ENCODE measurements at regions not wholly inside any gene's neighbourhood (a gene's known extent, or its start where the extent isn't known, plus 50 kb on each side); places are given as distances from the start of the nearest gene placed in this dataset.
"Not testable (repeated sequence)": the region's sequence is repeated elsewhere in the genome, so short reads cannot be mapped to it uniquely, and the experiment has no call there.

DNA sequence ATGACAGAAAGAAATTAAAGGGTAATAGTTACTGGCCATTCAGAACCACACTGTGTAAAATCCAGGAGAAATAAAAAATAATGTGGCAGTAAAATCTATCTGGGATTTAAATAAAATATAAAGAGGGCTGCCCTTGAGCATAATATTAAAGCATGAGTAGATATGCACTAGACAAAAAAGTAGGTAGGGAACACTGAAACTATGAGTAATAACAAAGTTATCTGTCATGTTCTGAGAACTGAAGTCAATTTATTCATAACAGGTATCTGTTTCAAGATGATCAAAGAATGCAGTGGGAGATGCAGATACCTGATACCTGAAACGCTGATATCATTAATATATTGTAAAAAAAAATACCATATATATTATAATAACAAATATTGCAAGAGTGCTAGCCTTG lies 1672.0 kb downstream of the SLITRK5 start:
- no peak for DNase-seq
- ATAC-seq, result no peak

DNA sequence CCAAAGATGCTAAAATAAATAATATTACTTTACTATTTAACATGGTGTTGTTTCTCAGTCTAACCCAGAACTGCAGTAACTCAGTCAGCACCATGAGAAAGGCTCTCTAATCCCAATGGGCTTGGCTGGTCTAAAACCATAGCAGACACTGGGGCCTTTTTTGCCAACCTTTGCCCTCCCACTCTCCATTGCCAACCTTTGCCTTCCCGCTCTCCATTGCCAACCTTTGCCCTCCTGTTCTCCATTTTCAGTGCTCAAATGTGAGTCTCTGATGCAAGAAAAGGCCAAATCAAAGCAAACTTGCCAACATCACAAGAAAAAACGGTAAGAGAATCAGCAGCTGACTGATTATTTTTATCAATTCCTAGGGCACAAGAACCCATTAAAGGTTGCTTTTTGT lies 1681.2 kb downstream of the SLITRK5 start:
- no peak for DNase-seq
- no peak for ATAC-seq

DNA sequence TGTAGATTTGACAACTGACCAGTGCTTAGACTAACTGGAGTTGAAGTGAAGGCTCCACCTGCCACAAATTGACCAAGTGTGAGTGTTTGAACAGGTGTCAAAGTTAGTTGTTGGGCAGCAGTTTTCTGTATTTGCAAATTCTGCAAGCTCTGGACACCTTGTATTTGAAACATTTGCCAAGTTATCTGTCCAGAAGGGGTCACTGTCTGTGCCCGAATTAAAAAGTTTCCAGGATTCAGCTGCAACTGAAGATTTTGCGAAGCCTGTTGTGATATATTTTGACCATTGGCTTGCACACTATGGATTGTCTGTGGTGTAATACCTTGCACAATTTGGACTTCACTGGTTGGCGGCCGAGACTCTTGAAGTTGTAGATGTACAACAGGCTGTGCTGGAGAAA lies 1690.7 kb downstream of the SLITRK5 start:
- DNase-seq (no peak), ATAC-seq (no peak)

- ATAC-seq, result no peak
Measured at GRCh38 chr13:89363144-89363543, 1692.0 kb downstream of the SLITRK5 start.

GRCh38 chr13:89372193-89372592 lies 1701.0 kb downstream of the SLITRK5 start:
- no peak for ATAC-seq
- DNase-seq, result no peak

More at GRCh38 chr13:89363144-89363543, 1692.0 kb downstream of the SLITRK5 start:
- DNase-seq, result no peak

DNA sequence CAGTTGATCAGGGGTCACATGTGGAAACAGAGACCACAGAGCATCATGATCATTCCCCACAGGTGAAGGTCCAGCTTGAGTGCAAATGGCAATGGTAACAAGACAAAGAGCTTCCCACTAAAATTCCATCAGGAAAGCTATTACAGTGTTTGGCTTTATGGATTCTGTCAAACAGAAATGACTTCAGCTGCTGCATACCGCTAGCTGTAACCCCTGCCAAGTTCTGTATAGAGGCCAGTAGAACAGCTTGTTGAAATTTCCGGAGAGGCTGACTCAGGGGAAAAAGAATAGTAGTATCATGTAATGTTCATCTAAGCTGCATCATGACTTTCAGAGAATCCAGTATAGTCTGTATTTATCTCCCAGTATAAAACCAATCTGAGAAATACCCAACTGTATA lies 1704.7 kb downstream of the SLITRK5 start:
- ATAC-seq (no peak), DNase-seq (no peak)

- DNase-seq (no peak), ATAC-seq (no peak)
Measured at GRCh38 chr13:89380101-89380500, 1708.9 kb downstream of the SLITRK5 start.

GRCh38 chr13:89382981-89383380 lies 1711.8 kb downstream of the SLITRK5 start:
- DNase-seq (no peak), ATAC-seq (no peak)

DNA sequence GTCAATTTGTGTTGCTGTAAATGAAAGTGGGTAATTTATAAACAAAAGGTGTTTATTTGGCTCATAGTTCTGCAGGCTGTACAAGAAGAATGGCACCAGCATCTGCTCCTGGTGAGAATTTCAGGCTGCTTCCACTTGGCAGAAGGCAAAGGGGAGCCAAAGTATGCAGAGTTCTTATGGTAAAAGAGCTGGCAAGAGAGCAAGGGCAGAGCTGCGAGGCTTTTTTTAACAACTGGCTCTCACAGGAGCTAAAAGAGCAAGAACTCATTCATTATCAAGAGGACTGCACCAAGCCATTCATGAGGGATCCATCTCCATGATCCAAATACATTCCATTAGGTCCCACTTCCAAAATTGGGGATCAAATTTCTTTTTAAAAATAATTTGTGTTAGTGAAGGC lies 1712.7 kb downstream of the SLITRK5 start:
- ATAC-seq, result no peak
- no peak for DNase-seq

DNA sequence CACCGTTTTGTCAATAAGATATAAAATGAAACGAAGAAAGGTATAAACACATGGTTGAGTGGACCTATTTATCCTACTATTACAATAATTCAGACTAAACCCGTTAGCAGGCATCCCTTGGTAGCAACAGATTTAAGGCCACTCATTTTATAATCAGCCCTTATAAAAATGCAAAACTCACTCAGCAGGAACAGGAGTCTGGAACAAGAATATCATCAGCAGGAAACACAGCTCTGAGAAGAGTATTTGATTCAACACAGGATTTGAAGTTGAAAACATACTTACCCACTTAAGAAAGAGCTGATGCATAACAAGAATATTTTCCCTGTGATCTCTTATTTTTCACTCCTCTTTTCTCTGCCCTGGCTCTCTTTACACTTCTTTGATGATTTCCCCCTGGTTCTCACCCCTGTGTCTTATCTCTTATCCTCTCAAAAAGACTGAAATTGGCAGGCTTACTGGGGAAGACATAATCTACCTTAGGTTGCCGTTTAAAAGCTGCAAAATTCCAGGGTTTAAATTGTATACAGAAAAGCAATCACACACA lies 1722.7 kb downstream of the SLITRK5 start:
- no peak for ATAC-seq
- DNase-seq, result no peak

- ATAC-seq, result no peak
- no peak for DNase-seq
Measured at GRCh38 chr13:89401264-89401675, 1730.1 kb downstream of the SLITRK5 start.

DNA sequence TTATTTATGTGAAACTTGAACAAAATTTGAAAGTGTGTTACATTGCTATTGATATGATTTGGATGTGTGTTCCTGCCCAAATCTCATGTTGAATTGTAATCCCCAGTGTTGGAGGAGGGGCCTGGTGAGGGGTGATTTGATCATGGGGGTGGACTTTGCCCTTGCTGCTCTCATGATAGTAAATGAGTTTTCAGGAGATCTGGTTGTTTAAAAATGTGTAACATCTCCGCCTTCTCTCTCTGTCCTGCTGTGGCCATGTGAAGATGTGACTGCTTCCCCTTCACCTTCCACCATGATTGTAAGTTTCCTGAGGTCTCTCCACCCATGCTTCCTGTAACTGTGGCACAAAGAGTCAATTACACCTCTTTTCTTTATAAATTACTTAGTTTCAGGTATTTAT lies 1731.0 kb downstream of the SLITRK5 start:
- DNase-seq (no peak), ATAC-seq (no peak)

DNA sequence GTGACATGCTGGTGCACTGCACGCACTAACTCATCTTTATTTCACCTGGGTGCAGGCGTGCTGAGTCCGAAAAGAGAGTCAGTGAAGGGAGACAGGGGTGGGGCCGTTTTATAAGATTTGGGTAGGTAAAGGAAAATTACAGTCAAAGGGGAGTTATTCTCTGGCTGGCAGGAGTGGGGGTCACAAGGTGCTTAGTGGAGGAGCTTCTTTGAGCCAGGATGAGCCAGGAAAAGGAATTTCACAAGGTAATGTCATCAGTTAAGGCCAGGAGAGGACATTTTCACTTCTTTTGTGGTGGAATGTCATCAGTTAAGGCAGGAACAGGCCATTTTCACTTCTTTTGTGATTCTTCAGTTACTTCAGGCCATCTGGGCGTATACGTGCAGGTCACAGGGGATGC lies 1734.9 kb downstream of the SLITRK5 start:
- ATAC-seq, DNase-seq: not testable (repeated sequence)

DNA sequence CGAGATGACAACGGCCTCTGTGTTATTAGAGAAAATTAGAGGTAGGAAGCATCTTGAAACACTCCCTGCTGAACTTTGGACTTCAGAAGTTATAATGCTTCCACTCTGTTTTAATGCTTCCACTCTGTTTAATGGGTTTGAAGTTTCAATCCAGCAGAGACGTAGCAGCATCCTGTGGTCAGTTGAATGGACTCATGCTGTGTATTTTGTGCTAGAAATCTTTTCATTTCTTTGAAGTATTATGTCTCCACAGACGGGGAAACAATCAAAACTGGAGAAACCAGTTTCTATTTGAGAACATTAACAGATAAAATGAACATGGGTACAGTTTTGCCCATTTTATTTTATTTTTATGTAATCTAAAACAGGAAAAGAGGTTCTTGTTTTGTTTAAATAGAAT lies 1736.2 kb downstream of the SLITRK5 start:
- ATAC-seq (no peak), DNase-seq (no peak)

GRCh38 chr13:89432997-89433396 lies 1761.8 kb downstream of the SLITRK5 start:
- ATAC-seq (no peak), DNase-seq (no peak)

DNA sequence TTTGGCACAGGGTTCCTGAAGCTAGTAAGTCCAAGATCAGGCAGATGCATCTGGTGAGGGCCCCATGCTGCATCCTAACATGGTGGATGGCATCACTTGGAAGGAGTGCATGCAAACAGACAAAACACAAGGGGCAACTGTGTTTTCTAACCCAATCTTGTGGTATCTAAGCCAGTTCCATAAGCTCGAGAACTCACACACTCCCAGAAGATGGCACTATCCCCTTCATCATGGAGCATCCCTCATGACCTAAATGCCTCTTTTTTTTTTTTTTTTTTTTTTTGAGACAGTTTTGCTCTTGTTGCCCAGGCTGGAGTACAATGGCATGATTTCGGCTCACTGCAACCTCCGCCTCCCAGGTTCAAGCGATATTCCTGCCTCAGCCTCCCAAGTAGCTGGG lies 1763.5 kb downstream of the SLITRK5 start:
- not testable (repeated sequence) for DNase-seq

DNA sequence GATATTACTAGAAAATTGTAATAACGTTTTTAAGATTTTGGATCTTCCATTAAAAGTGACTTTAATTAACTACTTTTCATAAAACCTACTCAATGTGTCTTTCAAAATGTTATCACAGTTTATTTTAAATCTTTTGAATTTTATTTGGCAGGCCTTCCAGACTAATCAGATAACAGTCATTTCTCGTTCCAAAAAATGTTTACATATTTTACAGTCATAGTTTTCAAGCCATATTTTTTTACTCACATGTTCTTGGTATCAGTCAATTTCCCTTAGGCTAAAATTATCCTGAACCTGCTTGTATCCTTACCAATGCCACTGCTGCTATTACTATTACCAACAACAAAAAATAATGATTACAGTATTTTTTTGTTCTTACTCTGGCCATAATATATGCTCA lies 1783.5 kb downstream of the SLITRK5 start:
- ATAC-seq (no peak), DNase-seq (no peak)

More for the DNA sequence above, 1763.5 kb downstream of the SLITRK5 start:
- not testable (repeated sequence) for ATAC-seq

- DNase-seq (no peak), ATAC-seq (no peak)
Measured at GRCh38 chr13:89455225-89455624, 1784.1 kb downstream of the SLITRK5 start.

DNA sequence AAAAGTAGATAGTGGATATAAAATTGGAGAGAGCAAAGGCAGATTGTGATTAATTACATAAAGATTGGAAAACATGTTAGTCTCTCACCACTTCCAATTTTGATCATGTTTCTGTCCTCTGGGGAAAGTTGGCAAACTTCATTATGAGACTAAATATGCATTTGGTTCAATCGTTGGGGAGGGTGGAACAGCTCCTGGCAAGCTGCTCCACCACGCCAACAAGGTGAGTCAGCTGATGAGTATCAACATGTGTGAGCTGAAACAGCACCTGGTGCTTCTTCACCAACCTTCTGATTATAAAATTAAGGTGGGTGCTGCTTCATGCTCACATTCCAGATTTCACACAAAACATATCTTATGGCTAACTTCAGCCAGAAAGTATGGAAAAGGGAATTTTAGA lies 1784.6 kb downstream of the SLITRK5 start:
- DNase-seq (no peak), ATAC-seq (no peak)

DNA sequence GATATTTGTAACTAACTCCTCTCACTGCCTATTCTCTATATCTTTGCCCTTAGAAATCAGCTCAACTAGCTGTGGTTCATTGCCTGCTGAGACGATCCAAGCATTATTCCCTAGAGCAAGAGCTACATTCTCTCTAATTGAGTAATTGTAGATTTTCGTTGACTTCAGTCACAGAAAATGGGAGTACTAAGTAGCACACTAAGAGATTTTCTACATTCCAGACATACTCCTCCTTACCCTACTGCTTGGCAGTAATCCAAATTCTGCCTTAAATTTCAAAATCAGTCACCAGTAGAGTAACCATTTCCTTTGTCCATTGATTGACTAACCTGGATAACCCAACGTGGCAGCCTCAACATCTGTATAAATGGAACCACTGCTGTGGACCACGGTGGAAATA lies 1786.8 kb downstream of the SLITRK5 start:
- no peak for ATAC-seq

DNA sequence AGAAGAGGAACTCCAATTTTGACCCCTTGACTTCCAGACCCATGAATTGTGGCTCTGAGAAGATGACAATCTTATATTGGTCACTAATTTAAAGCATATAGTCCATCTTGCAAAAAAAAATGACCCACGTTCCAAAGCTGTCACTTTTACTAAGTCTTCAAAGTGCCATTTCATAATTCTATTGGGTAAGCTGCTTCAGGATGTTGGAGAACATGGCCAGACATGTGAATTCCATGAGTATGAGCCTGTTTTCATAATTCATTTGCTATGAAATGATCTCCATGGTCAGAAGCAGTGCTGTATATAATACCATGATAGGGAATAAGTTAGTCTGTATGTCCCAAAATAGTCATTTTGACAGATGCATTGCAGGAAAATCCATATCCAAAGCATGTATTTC lies 1787.3 kb downstream of the SLITRK5 start:
- no peak for ATAC-seq
- no peak for DNase-seq

More for the DNA sequence above, 1786.8 kb downstream of the SLITRK5 start:
- no peak for DNase-seq

GRCh38 chr13:89460895-89461294 lies 1789.7 kb downstream of the SLITRK5 start:
- not testable (repeated sequence) for ATAC-seq, DNase-seq

- no peak for DNase-seq
Measured at GRCh38 chr13:89465366-89465765, 1794.2 kb downstream of the SLITRK5 start.

GRCh38 chr13:89468081-89468480 lies 1796.9 kb downstream of the SLITRK5 start:
- ATAC-seq (no peak), DNase-seq (no peak)

More at GRCh38 chr13:89465366-89465765, 1794.2 kb downstream of the SLITRK5 start:
- ATAC-seq, result peak; percentile 36

DNA sequence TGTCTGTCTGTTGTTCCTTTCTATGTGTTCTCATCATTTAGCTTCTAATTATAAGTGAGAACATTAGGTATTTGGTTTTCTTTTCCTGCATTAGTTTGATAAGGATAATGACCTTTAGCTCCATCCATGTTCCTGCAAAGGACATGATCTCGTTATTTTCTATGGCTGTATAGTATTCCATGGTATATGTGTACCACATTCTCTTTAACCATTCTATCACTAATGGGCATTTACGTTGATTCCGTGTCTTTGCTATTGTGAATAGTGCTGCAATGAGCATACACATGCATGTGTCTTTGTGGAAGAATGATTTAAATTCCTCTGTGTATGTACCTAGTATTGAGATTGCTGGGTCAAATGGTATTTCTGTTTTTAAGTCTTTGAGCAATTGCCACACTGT lies 1799.7 kb downstream of the SLITRK5 start:
- DNase-seq (no peak), ATAC-seq (no peak)

All from stimulated activated naive CD8-positive, alpha-beta T cell treated with anti-CD3 and anti-CD28 coated beads, Interleukin-15, Interleukin-2, amounts not matched to agents 100 U/mL and 50 U/mL, for 24 hours (primary cell).